Upper lobe of left lung (tissue), 6 donors: ENCODE measurements at regions not wholly inside any gene's neighbourhood (a gene's known extent, or its start where the extent isn't known, plus 50 kb on each side); places are given as distances from the start of the nearest gene placed in this dataset.
A peak's percentile ranks its signal among the peaks of the same experiment; 100 is the strongest.

Source experiments
- ATAC-seq, 2 donors: fragments of 200-7000 bp; cut with Tn5 transposase; one replicate each; pipeline ENCODE4 v1.9.1; 2022; ENCODE audit warnings: mild to moderate bottlenecking in 2 of 2, moderate library complexity in 2 of 2; ENCODE audit not compliant: low FRiP score in 2 of 2
- DNase-seq, 2 donors: peaks; one replicate each; pipeline ENCODE4 v3.0.0-alpha.2; 2019 to 2020
- H3K27ac ChIP-seq, 4 donors: fragments of 200-600 bp; sonication (generic); one replicate each; pipeline ENCODE4 v1.5.1; 2016 to 2019
- H3K27me3 ChIP-seq, 4 donors: fragments of 200-600 bp; sonication (generic); one replicate each; pipeline ENCODE4 v1.5.1; 2017 to 2019
- H3K36me3 ChIP-seq, 4 donors: fragments of 200-600 bp; sonication (generic); one replicate each; pipeline ENCODE4 v1.5.1; 2016 to 2019
- H3K4me1 ChIP-seq, 4 donors: fragments of 200-600 bp; sonication (generic); one replicate each; pipeline ENCODE4 v1.5.1; 2018 to 2019
- H3K4me3 ChIP-seq, 4 donors: fragments of 200-600 bp; sonication (generic); one replicate each; pipeline ENCODE4 v1.5.1; 2017 to 2019; ENCODE audit warnings: mild to moderate bottlenecking in 2 of 4, moderate library complexity in 1 of 4
- H3K9me3 ChIP-seq, 4 donors: fragments of 200-600 bp; sonication (generic); one replicate each; pipeline ENCODE4 v1.5.1; 2018 to 2019
- EP300 ChIP-seq, 4 donors: sonication (generic); formaldehyde crosslinking; IDR thresholded peaks; one replicate each; pipeline ENCODE4 v1.5.1; 2017; ENCODE audit warnings: antibody characterized with exemption in 4 of 4, control low read depth in 2 of 4
- POLR2A ChIP-seq, 4 donors: fragments of 450-650 bp; IDR thresholded peaks; one replicate each; pipeline ENCODE4 v1.5.1; 2016 to 2017; ENCODE audit warnings: antibody characterized with exemption in 4 of 4, mild to moderate bottlenecking in 2 of 4
- POLR2AphosphoS5 ChIP-seq, 2 donors: sonication (generic); formaldehyde crosslinking; IDR thresholded peaks; one replicate each; pipeline ENCODE4 v1.5.1; 2017; ENCODE audit warnings: antibody characterized with exemption in 2 of 2
- WGBS, 2 donors: methylation state at CpG; one replicate each; pipeline ENCODE4 v1.1.5; 2017 to 2018; 5-methylcytosine and 5-hydroxymethylcytosine counted together
- TF ChIP-seq, protein P1 (sequence below), 6 experiments: fragments of 450-650 bp in 4 of 6; fragments of 200-600 bp in 2 of 6; sonication (generic) in 2 of 6; IDR thresholded peaks; one replicate each; pipeline ENCODE4 v1.5.1; 2016 to 2019; ENCODE audit warnings: antibody characterized with exemption in 6 of 6
- donor health status: DM: no; HTN: no; CAD: no; lungs with moderate emphysema.
- donor health status: DM: no; HTN: yes; CAD: no; lungs with severe emphysema.

DNA sequence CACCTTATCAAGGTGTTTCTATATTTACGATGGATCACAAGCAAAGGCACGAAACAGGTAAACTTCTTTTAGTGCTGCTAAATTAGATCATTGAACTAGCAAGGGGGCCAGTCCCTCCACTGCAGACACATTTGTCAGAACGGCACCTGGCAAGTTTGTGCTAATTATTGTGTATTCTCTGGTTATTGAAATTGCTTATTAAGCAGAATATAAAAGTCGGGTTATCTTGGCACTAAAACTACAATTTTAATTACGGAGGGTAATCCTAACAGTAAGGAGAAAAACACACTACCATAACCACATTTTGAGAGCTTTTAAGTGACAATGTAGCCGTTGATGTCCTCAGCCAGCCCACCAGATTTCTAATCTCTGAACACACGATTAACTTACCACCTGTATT lies 118.9 kb upstream of the BTN3A2 start:
- Histone ChIP-seq H3K9me3 (no peaks in the 10 kb centered on the region), H3K27ac (no peak overlapping the region), H3K36me3 (no peaks in the 10 kb centered on the region), H3K4me1 (peaks cover 0 to 19% (median 5%) of the 10 kb centered on the region in 4 donors), H3K4me3 (no peak overlapping the region), H3K27me3 (peaks cover 0 to 8% (median 2%) of the 10 kb centered on the region in 4 donors)
- no peak for ATAC-seq
- TF ChIP-seq EP300 (IDR thresholded peaks at IDR 0.05) (no peak), POLR2A (IDR thresholded peaks at IDR 0.05) (no peak), POLR2AphosphoS5 (IDR thresholded peaks at IDR 0.05) (no peak)
- TF ChIP-seq, protein P1, sequence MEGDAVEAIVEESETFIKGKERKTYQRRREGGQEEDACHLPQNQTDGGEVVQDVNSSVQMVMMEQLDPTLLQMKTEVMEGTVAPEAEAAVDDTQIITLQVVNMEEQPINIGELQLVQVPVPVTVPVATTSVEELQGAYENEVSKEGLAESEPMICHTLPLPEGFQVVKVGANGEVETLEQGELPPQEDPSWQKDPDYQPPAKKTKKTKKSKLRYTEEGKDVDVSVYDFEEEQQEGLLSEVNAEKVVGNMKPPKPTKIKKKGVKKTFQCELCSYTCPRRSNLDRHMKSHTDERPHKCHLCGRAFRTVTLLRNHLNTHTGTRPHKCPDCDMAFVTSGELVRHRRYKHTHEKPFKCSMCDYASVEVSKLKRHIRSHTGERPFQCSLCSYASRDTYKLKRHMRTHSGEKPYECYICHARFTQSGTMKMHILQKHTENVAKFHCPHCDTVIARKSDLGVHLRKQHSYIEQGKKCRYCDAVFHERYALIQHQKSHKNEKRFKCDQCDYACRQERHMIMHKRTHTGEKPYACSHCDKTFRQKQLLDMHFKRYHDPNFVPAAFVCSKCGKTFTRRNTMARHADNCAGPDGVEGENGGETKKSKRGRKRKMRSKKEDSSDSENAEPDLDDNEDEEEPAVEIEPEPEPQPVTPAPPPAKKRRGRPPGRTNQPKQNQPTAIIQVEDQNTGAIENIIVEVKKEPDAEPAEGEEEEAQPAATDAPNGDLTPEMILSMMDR (IDR thresholded peaks at IDR 0.05), result no peak
- 90 to 93% methylated on average over 7 of the region's 7 CpGs for WGBS, 2 donors
- DNase-seq, result no peak

DNA sequence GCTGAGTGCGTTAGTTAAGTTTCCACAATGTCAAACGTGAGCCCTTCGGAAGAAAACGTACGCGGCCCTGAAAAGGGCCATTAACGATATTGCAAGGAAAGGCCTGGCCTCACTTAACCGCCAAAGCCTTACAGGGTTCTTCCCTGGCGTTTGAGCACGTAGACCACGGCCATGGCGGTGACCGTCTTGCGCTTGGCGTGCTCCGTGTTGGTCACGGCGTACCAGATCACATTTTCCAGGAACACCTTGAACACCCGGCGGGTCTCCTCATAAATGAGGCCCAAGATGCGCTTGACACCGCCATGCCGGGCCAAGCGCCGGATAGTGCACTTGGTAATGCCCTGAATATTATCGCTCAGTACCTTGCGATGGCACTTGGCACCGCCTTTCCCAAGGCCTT lies 118.4 kb upstream of the BTN3A2 start:
- Histone ChIP-seq H3K36me3 (no peaks in the 10 kb centered on the region), H3K9me3 (no peaks in the 10 kb centered on the region), H3K27ac (no peak overlapping the region), H3K27me3 (peaks cover 0 to 8% (median 2%) of the 10 kb centered on the region in 4 donors), H3K4me3 (no peak overlapping the region), H3K4me1 (peaks cover 0 to 19% (median 4%) of the 10 kb centered on the region in 4 donors)
- DNase-seq (peak in 1 of 2 donors; percentile 55), ATAC-seq (no peak)
- WGBS, 2 donors, result 97% methylated on average over 28 of the region's 28 CpGs
- TF ChIP-seq, protein P1 (IDR thresholded peaks at IDR 0.05), result no peak
- TF ChIP-seq EP300 (IDR thresholded peaks at IDR 0.05) (no peak), POLR2A (IDR thresholded peaks at IDR 0.05) (no peak), POLR2AphosphoS5 (IDR thresholded peaks at IDR 0.05) (no peak)

DNA sequence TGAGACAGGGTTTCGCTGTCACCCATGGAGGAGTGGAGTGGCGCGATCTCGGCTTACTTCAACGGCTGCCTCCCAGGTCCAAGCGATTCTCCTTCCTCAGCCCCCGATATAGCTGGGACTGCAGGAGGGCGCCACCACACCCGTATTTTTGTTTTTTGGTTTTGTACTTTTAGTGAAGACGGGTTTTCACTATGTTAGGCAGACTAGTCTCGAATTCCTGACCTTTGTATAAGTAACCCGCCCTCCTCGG lies 115.4 kb upstream of the BTN3A2 start:
- peak; percentile 54 to 65 for ATAC-seq
- H3K27me3 ChIP-seq, result peaks cover 0 to 8% (median 2%) of the 10 kb centered on the region in 4 donors
- WGBS, 2 donors, result 0 to 1% methylated on average over 13 of the region's 13 CpGs

DNA sequence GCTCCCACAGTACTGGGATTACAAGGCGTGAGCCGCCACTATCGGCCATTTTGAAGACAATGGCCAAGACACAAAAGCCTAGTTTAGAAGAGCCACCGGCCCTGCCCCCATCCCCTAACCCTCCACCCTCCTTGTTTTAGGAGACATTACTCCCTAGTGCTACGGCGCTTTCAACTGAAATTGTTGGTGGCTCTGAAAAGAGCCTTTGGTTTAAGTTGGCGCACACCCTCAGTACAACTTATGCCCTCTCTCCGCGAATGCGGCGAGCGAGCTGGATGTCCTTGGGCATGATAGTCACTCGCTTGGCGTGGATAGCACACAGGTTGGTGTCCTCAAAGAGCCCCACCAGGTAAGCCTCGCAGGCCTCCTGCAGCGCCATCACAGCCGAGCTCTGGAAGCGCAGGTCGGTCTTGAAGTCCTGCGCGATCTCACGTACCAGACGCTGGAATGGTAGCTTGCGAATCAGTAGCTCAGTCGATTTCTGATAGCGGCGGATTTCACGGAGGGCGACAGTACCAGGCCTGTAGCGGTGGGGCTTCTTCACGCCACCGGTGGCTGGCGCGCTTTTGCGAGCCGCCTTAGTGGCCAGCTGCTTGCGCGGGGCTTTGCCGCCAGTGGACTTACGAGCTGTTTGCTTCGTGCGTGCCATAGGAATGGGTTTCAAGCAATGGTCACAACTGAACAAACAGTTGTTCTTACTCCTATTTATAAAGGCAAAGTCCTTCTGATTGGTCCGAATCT lies 114.9 kb upstream of the BTN3A2 start:
- H3K27ac ChIP-seq, result peak overlapping the region; percentile 72 to 90 (median 84)
- ATAC-seq, result peak; percentile 74 to 76
- 1 to 2% methylated on average over 11 to 43 of the region's 43 CpGs for WGBS, 2 donors

More for the DNA sequence above, 115.4 kb upstream of the BTN3A2 start:
- DNase-seq, result peak in 1 of 2 donors; percentile 54
- Histone ChIP-seq H3K27ac (peak overlapping the region; percentile 72 to 90 (median 84)), H3K4me3 (peak overlapping the region; percentile 3 to 59 (median 49)), H3K9me3 (no peaks in the 10 kb centered on the region), H3K4me1 (peaks cover 0 to 19% (median 6%) of the 10 kb centered on the region in 4 donors), H3K36me3 (no peaks in the 10 kb centered on the region)
- TF ChIP-seq, protein P1 (IDR thresholded peaks at IDR 0.05), result no peak
- TF ChIP-seq EP300 (IDR thresholded peaks at IDR 0.05) (no peak), POLR2A (IDR thresholded peaks at IDR 0.05) (no peak), POLR2AphosphoS5 (IDR thresholded peaks at IDR 0.05) (no peak)

More for the DNA sequence above, 114.9 kb upstream of the BTN3A2 start:
- Histone ChIP-seq H3K4me3 (peak overlapping the region; percentile 3 to 59 (median 49)), H3K4me1 (peaks cover 0 to 19% (median 6%) of the 10 kb centered on the region in 4 donors), H3K27me3 (peaks cover 0 to 8% (median 2%) of the 10 kb centered on the region in 4 donors), H3K36me3 (no peaks in the 10 kb centered on the region), H3K9me3 (no peaks in the 10 kb centered on the region)
- TF ChIP-seq, protein P1 (IDR thresholded peaks at IDR 0.05), result peak in 5 of 6 experiments; percentile 10 to 51 (median 35)
- TF ChIP-seq POLR2AphosphoS5 (IDR thresholded peaks at IDR 0.05) (peak; percentile 46), EP300 (IDR thresholded peaks at IDR 0.05) (no peak), POLR2A (IDR thresholded peaks at IDR 0.05) (peak in 1 of 4 donors; percentile 55)
- peak; percentile 72 to 83 for DNase-seq
